H1 (cell line): ENCODE measurements at regions not wholly inside any gene's neighbourhood (a gene's known extent, or its start where the extent isn't known, plus 50 kb on each side); places are given as distances from the start of the nearest gene placed in this dataset.

Experiments
- CHD2 ChIP-seq: IDR thresholded peaks from 2 replicates; pipeline ENCODE4 v1.6.1; 2012; ENCODE audit warnings: low read length, improper control_type of control experiment
- MAFK ChIP-seq: IDR thresholded peaks from 2 replicates; pipeline ENCODE4 v1.6.1; 2012; ENCODE audit warnings: low read depth, mild to moderate bottlenecking, improper control_type of control experiment, low read length
- POLR2A ChIP-seq, 2 experiments: IDR thresholded peaks; 1 replicate in 1 of 2; 2 replicates in 1 of 2; pipeline ENCODE4 v1.6.1; 2011; ENCODE audit warnings: low read depth in 2 of 2, low read length in 2 of 2, mild to moderate bottlenecking in 2 of 2; ENCODE audit errors: control extremely low read depth in 1 of 2
- TF ChIP-seq, protein P1 (sequence below), 3 experiments: IDR thresholded peaks; 1 replicate in 2 of 3; 2 replicates in 1 of 3; pipeline versions ENCODE4 v1.5.1 to v1.6.1; 2011; ENCODE audit warnings: low read length in 3 of 3, mild to moderate bottlenecking in 3 of 3, inconsistent platforms in 2 of 3, low read depth in 1 of 3, moderate library complexity in 1 of 3; ENCODE audit not compliant: insufficient read depth in 1 of 3; ENCODE audit errors: control extremely low read depth in 1 of 3

GRCh38 chr17:68812876-68813584 is 142.2 kb downstream of the ABCA8 start:
- TF ChIP-seq POLR2A (IDR thresholded peaks at IDR 0.05; ENCODE audit: control extremely low read depth in 1 of 2, low read depth in 2 of 2, low read length in 2 of 2) (no peak), MAFK (no peak), CHD2 (no peak)
- TF ChIP-seq, protein P1, sequence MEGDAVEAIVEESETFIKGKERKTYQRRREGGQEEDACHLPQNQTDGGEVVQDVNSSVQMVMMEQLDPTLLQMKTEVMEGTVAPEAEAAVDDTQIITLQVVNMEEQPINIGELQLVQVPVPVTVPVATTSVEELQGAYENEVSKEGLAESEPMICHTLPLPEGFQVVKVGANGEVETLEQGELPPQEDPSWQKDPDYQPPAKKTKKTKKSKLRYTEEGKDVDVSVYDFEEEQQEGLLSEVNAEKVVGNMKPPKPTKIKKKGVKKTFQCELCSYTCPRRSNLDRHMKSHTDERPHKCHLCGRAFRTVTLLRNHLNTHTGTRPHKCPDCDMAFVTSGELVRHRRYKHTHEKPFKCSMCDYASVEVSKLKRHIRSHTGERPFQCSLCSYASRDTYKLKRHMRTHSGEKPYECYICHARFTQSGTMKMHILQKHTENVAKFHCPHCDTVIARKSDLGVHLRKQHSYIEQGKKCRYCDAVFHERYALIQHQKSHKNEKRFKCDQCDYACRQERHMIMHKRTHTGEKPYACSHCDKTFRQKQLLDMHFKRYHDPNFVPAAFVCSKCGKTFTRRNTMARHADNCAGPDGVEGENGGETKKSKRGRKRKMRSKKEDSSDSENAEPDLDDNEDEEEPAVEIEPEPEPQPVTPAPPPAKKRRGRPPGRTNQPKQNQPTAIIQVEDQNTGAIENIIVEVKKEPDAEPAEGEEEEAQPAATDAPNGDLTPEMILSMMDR (IDR thresholded peaks at IDR 0.05; ENCODE audit: control extremely low read depth in 1 of 3, insufficient read depth in 1 of 3, low read depth in 1 of 3, low read length in 3 of 3) = no peak
